ENCODE measurements at regions not wholly inside any gene's neighbourhood (a gene's known extent, or its start where the extent isn't known, plus 50 kb on each side); places are given as distances from the start of the nearest gene placed in this dataset.

DNA sequence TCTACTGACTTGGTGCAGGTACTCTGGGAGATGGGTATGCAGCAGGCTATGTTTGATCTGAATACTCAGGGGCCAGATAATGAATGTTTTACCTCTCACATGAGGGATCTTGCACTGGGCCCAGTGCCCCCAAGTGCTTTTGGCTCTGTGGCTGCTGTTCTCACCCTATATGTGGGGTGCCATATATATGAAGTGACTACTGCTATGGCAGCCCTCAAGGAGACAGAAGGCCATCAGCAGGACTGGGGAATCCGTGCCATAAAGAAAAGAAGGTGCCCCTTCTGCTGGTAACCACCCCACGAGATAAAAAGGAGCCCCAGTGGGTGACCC is 302.1 kb downstream of the ZPLD1 start:
- no peak overlapping the region for H3K27ac Mint-ChIP-seq
- H3K4me1 Mint-ChIP-seq (ENCODE audit: low read depth), result no peaks in the 10 kb centered on the region
- H3K4me3 Mint-ChIP-seq, result no peak overlapping the region
- no peaks in the 10 kb centered on the region for H3K36me3 Mint-ChIP-seq (ENCODE audit: low read depth)
- CTCF ChIA-PET, result no interaction called here
- DNase-seq (no peak), ATAC-seq (no peak)
- POLR2A ChIA-PET, result no interaction called here
- no peaks in the 10 kb centered on the region for H3K27me3 Mint-ChIP-seq (ENCODE audit: low read depth)
- no peaks in the 10 kb centered on the region for H3K9me3 Mint-ChIP-seq (ENCODE audit: insufficient read depth)

DNA sequence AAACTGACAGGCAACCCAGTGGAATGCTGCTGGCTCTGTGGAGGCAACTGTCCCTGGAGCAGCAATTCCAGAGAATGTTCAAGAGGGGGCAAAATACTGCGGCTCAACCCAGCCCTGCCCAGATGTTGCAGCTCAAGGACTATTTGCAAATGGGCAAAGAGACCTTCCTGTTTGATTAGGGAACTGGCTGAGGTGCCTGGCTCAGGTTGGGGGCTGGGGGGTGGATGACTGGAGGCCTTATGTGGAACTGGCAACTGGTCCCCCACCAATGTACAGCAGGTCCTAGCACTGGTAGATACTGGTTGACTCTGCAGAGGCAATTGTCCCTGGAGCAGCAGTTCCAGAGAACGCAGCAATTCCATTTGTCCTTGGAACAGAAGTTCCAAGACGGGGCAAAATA is 302.5 kb downstream of the ZPLD1 start:
- H3K9me3 Mint-ChIP-seq (ENCODE audit: insufficient read depth), result no peaks in the 10 kb centered on the region
- no peaks in the 10 kb centered on the region for H3K27me3 Mint-ChIP-seq (ENCODE audit: low read depth)
- no peak overlapping the region for H3K4me3 Mint-ChIP-seq
- DNase-seq, result no peak
- POLR2A ChIA-PET, result no interaction called here
- CTCF ChIA-PET, result no interaction called here
- no peak for ATAC-seq
- H3K27ac Mint-ChIP-seq, result no peak overlapping the region
- no peaks in the 10 kb centered on the region for H3K4me1 Mint-ChIP-seq (ENCODE audit: low read depth)
- H3K36me3 Mint-ChIP-seq (ENCODE audit: low read depth), result no peaks in the 10 kb centered on the region

DNA sequence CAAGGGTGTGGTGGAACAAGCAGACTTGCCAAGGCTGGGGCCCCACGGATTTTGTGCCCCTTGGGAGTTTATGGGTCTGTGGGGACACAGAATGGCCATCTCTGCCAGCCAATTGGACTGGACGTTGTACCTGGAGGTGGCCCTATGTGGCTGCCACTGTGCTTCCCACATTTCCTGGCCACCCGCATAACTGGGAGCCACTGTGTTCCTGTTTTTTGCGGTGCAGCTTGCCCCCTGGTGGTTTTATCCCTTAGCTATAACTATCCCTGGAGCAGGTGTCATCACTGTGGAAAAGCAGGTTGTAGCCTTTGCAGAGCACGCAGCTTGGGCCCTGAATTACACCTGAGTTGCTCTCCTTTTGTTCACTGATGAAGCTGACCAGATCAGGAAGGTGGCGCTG is 306.3 kb downstream of the ZPLD1 start:
- ChIA-PET CTCF (interaction anchor here (1.3 kb wide), 1 partner anchor 69 kb away, joined by 3 read pairs; no protein-coding TSS in a partner anchor), POLR2A (interaction anchor here (0.5 kb wide), 1 partner anchor 877 kb away, joined by 3 read pairs; no protein-coding TSS in a partner anchor)
- Mint-ChIP-seq H3K27ac (no peak overlapping the region), H3K9me3 (ENCODE audit: insufficient read depth) (no peaks in the 10 kb centered on the region), H3K4me3 (no peak overlapping the region), H3K36me3 (ENCODE audit: low read depth) (no peaks in the 10 kb centered on the region), H3K4me1 (ENCODE audit: low read depth) (no peaks in the 10 kb centered on the region), H3K27me3 (ENCODE audit: low read depth) (no peaks in the 10 kb centered on the region)
- no peak for DNase-seq
- no peak for ATAC-seq

DNA sequence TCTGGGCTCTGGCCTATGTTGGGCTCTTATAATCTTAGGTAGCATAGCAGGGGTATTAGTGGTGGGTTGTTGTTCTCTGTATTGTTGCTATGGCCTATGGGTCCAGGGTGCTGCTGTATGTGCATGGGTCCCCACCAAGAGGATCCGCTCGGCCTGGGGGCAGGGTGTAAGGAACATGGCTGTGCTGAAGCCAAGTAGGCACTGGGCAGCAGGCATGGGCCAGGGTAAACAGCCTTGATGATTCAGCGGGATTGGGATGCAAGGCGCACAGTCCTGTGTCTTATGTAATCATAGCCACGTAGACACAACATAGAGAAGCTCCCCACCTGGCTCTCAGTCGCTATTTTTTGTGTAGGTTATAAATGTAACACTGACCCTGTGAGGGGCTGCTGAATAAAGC is 306.9 kb downstream of the ZPLD1 start:
- ChIA-PET CTCF (interaction anchor here (1.3 kb wide), 1 partner anchor 70 kb away, joined by 3 read pairs; no protein-coding TSS in a partner anchor), POLR2A (interaction anchor here (0.5 kb wide), 1 partner anchor 878 kb away, joined by 3 read pairs; no protein-coding TSS in a partner anchor)
- ATAC-seq (no peak), DNase-seq (no peak)
- H3K36me3 Mint-ChIP-seq (ENCODE audit: low read depth), result no peaks in the 10 kb centered on the region
- H3K4me1 Mint-ChIP-seq (ENCODE audit: low read depth), result no peaks in the 10 kb centered on the region
- H3K4me3 Mint-ChIP-seq, result no peak overlapping the region
- no peaks in the 10 kb centered on the region for H3K9me3 Mint-ChIP-seq (ENCODE audit: insufficient read depth)
- H3K27ac Mint-ChIP-seq, result no peak overlapping the region
- no peaks in the 10 kb centered on the region for H3K27me3 Mint-ChIP-seq (ENCODE audit: low read depth)

DNA sequence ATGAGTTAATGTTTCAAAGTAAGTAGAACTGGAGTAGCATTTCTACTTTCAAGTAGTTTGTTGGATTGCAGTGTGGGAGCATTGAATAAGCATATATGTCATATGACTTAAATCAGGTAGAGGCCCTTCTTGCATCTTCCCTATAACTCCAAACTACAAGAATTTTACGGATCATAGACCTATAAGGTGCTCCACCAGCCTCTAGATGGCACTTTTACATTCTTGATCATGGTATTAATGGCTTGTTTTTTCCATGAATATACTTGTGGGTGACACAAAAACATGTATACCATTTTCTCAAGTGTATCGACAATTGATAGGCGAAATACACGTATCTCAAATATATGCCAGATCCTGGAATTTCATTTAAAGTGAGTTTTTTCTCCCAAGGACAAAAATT is 311.1 kb downstream of the ZPLD1 start:
- DNase-seq, result no peak
- ATAC-seq, result no peak
- no peaks in the 10 kb centered on the region for H3K36me3 Mint-ChIP-seq (ENCODE audit: low read depth)
- POLR2A ChIA-PET, result no interaction called here
- no peaks in the 10 kb centered on the region for H3K27me3 Mint-ChIP-seq (ENCODE audit: low read depth)
- H3K4me3 Mint-ChIP-seq, result no peak overlapping the region
- H3K27ac Mint-ChIP-seq, result no peak overlapping the region
- no peaks in the 10 kb centered on the region for H3K4me1 Mint-ChIP-seq (ENCODE audit: low read depth)
- CTCF ChIA-PET, result interaction anchor here (1.1 kb wide), 1 partner anchor 73 kb away, joined by 4 read pairs; no protein-coding TSS in a partner anchor
- no peaks in the 10 kb centered on the region for H3K9me3 Mint-ChIP-seq (ENCODE audit: insufficient read depth)

DNA sequence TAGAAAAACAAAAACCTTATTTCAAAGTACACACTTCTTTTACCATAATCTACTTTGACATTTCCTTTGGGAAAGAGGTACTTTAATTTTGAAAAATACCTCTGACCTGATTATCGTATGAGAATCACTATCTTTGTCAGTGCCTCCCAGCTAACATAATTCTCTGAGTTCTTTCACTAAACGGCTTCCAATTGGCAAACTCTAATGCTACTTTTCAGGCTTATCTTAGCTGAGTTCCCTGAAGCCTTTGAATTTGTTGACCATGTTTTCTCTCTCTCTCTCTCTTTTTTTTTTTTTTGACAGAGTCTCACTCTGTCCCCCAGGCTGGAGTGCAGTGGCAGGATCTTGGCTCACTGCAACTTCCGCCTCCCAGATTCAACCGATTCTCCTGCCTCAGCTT is 312.8 kb downstream of the ZPLD1 start:
- H3K36me3 Mint-ChIP-seq (ENCODE audit: low read depth), result no peaks in the 10 kb centered on the region
- DNase-seq (no peak), ATAC-seq (no peak)
- no peak overlapping the region for H3K27ac Mint-ChIP-seq
- H3K4me3 Mint-ChIP-seq, result no peak overlapping the region
- ChIA-PET POLR2A (no interaction called here), CTCF (no interaction called here)
- H3K9me3 Mint-ChIP-seq (ENCODE audit: insufficient read depth), result no peaks in the 10 kb centered on the region
- no peaks in the 10 kb centered on the region for H3K4me1 Mint-ChIP-seq (ENCODE audit: low read depth)
- no peaks in the 10 kb centered on the region for H3K27me3 Mint-ChIP-seq (ENCODE audit: low read depth)

DNA sequence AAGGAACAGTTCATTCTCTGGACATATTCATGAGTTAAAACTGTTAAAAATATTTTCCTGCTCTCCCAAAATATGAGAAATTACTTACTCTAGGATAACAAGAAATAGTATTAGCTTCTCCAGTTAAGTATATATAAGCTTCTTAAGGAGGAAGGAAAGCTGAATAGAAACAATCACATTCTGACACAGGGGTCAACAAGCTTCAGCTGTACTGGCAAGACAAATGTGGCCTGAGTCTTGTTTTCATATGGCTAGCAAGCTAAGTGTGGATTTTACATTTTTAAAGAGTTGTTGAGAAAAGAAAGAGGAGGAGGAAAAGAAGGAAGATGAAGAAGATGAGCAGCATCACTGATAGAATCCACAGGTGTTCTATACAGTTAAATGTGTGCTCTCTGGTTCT is 313.8 kb downstream of the ZPLD1 start:
- DNase-seq (no peak), ATAC-seq (no peak)
- no peaks in the 10 kb centered on the region for H3K4me1 Mint-ChIP-seq (ENCODE audit: low read depth)
- CTCF ChIA-PET, result interaction anchor here (0.6 kb wide), 1 partner anchor 105 kb away, joined by 3 read pairs; no protein-coding TSS in a partner anchor
- H3K36me3 Mint-ChIP-seq (ENCODE audit: low read depth), result no peaks in the 10 kb centered on the region
- H3K27me3 Mint-ChIP-seq (ENCODE audit: low read depth), result peaks cover 3% of the 10 kb centered on the region
- H3K27ac Mint-ChIP-seq, result no peak overlapping the region
- H3K9me3 Mint-ChIP-seq (ENCODE audit: insufficient read depth), result no peaks in the 10 kb centered on the region
- no peak overlapping the region for H3K4me3 Mint-ChIP-seq
- POLR2A ChIA-PET, result no interaction called here

DNA sequence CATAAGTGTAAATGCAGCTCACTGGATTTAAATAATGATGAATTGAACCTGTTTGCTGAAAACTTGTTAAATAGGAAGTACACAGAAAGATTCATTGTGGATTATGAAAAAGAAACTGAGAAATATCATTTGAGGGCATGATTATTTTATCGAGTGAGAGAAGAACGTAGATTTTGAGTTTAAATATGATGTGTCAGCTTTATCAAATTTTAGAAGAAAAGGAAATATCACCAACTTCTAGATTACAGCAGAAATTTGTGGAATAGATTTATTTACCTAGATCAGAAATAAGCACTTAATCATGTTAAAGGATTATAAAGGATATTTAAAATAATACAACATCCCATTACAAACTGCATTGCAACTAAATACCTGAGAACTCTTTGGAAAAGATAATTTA is 315.5 kb downstream of the ZPLD1 start:
- DNase-seq (no peak), ATAC-seq (no peak)
- H3K9me3 Mint-ChIP-seq (ENCODE audit: insufficient read depth), result no peaks in the 10 kb centered on the region
- no peak overlapping the region for H3K27ac Mint-ChIP-seq
- peaks cover 3% of the 10 kb centered on the region for H3K27me3 Mint-ChIP-seq (ENCODE audit: low read depth)
- ChIA-PET POLR2A (no interaction called here), CTCF (no interaction called here)
- no peak overlapping the region for H3K4me3 Mint-ChIP-seq
- no peaks in the 10 kb centered on the region for H3K4me1 Mint-ChIP-seq (ENCODE audit: low read depth)
- no peaks in the 10 kb centered on the region for H3K36me3 Mint-ChIP-seq (ENCODE audit: low read depth)

DNA sequence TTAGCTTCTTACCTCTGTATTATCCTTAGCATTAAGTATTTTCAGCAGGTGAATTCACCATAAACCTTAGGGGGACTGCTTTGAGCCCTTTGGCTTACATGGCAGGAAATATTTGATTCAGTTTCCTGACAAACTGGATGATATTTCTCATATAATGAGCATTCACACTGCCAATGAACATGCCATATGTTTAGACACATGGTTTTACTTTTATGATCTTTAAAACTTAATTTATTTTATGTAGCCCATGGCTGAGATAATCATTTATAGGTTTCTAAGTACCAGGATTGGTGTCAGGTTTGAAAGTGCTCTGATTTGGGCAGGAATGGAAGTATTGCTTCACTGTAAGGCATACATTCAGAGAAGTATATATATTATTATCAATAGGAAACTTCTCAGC is 319.1 kb downstream of the ZPLD1 start:
- ChIA-PET CTCF (no interaction called here), POLR2A (no interaction called here)
- no peaks in the 10 kb centered on the region for H3K9me3 Mint-ChIP-seq (ENCODE audit: insufficient read depth)
- no peaks in the 10 kb centered on the region for H3K4me1 Mint-ChIP-seq (ENCODE audit: low read depth)
- H3K27ac Mint-ChIP-seq, result no peak overlapping the region
- no peak overlapping the region for H3K4me3 Mint-ChIP-seq
- DNase-seq (no peak), ATAC-seq (no peak)
- no peaks in the 10 kb centered on the region for H3K36me3 Mint-ChIP-seq (ENCODE audit: low read depth)
- peaks cover 3% of the 10 kb centered on the region for H3K27me3 Mint-ChIP-seq (ENCODE audit: low read depth)

DNA sequence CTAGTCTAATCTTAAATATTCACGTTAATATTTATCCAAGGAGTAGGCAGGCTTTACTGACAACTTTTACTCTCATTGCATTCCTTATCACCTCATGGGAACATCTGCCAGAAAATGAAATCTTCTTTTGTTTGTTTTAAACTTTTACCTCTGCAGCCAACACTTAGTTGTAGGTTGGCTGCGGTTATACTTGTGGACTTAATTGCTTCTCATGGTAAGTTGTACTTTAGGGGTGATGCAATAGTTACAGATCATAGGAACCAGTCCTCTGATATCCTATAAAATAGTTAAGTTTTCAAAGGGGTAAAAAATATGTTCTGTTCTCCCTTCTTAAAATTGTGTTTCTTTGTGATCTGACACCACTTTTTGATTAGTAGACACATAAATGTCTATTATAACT is 321.9 kb downstream of the ZPLD1 start:
- Mint-ChIP-seq H3K4me3 (no peak overlapping the region), H3K9me3 (ENCODE audit: insufficient read depth) (no peaks in the 10 kb centered on the region), H3K36me3 (ENCODE audit: low read depth) (no peaks in the 10 kb centered on the region), H3K4me1 (ENCODE audit: low read depth) (no peaks in the 10 kb centered on the region), H3K27me3 (ENCODE audit: low read depth) (peaks cover 3% of the 10 kb centered on the region), H3K27ac (no peak overlapping the region)
- no peak for ATAC-seq
- CTCF ChIA-PET, result no interaction called here
- POLR2A ChIA-PET, result no interaction called here
- DNase-seq, result no peak

DNA sequence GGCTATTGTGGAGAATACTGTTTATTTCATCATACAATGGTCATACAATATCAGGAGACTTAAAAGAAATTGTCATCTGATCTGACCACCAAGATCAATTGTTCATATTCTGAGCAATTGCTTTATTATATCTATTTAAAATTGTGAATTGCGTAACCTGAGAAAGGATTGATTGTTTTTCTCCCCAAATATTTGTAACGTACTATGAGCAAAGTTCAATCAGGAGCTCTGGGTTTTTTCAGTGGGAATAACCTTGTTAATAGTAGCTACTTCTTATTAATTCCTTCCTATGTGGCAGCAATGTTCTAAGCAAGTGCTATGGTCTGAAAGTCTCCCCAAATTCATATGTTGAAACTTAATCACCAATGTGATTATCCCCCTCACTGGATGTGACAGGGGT is 323.1 kb downstream of the ZPLD1 start:
- Mint-ChIP-seq H3K4me1 (ENCODE audit: low read depth) (no peaks in the 10 kb centered on the region), H3K36me3 (ENCODE audit: low read depth) (no peaks in the 10 kb centered on the region), H3K27me3 (ENCODE audit: low read depth) (peaks cover 3% of the 10 kb centered on the region), H3K27ac (no peak overlapping the region), H3K9me3 (ENCODE audit: insufficient read depth) (no peaks in the 10 kb centered on the region), H3K4me3 (no peak overlapping the region)
- ChIA-PET POLR2A (no interaction called here), CTCF (no interaction called here)
- DNase-seq (no peak), ATAC-seq (no peak)

DNA sequence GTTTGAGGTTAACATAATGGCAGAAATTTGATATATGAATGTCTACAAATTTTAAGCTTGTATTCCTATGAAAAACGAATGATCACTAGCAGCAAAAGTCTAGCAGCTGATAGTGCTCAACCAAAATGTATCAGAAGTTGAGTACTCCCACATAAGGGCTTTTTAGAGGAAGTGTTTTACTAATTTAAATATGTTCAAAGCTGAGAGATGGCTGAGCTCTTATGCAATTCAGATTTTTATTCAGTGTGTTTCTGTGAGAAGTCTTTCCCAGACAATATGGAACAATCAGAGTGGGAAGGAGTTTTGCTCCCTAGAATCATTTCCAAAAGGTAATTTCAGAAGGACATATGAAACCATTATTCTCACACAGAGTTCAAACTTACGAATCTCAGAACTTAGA is 327.0 kb downstream of the ZPLD1 start:
- POLR2A ChIA-PET, result no interaction called here
- H3K27me3 Mint-ChIP-seq (ENCODE audit: low read depth), result no peaks in the 10 kb centered on the region
- H3K27ac Mint-ChIP-seq, result no peak overlapping the region
- CTCF ChIA-PET, result no interaction called here
- no peaks in the 10 kb centered on the region for H3K36me3 Mint-ChIP-seq (ENCODE audit: low read depth)
- H3K4me3 Mint-ChIP-seq, result no peak overlapping the region
- DNase-seq (no peak), ATAC-seq (no peak)
- H3K4me1 Mint-ChIP-seq (ENCODE audit: low read depth), result no peaks in the 10 kb centered on the region
- no peaks in the 10 kb centered on the region for H3K9me3 Mint-ChIP-seq (ENCODE audit: insufficient read depth)

DNA sequence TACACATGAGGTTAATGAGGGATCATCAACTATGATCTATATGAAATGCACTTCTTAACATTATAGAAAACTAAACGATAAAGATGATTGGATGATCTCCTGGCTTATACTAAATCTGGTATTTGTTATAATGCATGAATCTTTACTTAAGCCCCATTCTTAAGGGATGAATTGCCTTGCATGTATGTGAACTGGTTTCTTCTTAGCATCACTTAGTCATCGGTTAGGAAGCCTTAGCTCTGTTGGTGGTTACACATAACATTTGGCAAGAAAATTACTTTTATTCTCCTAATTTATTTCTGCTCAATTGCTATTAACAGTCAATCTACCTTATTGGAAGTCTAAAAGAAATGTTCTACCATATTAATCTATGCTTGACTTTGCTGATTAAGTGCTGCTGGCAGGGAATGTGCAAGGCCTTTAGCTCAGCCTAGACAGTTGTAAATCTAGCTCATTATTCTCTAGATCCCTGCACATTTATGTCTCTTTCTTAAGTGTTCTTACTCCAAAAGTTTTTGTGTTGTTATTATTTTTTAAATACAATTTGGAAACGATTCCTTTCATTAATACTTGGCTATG is 356.0 kb downstream of the ZPLD1 start:
- CTCF ChIA-PET, result no interaction called here
- no peak for ATAC-seq
- H3K9me3 Mint-ChIP-seq (ENCODE audit: insufficient read depth), result no peaks in the 10 kb centered on the region
- POLR2A ChIA-PET, result no interaction called here
- no peaks in the 10 kb centered on the region for H3K27me3 Mint-ChIP-seq (ENCODE audit: low read depth)
- no peak for DNase-seq
- H3K27ac Mint-ChIP-seq, result no peak overlapping the region
- H3K4me1 Mint-ChIP-seq (ENCODE audit: low read depth), result no peaks in the 10 kb centered on the region
- no peaks in the 10 kb centered on the region for H3K36me3 Mint-ChIP-seq (ENCODE audit: low read depth)
- no peak overlapping the region for H3K4me3 Mint-ChIP-seq
